K562 (cell line): ENCODE measurements at regions not wholly inside any gene's neighbourhood (a gene's known extent, or its start where the extent isn't known, plus 50 kb on each side); places are given as distances from the start of the nearest gene placed in this dataset.

ENCODE experiments used
- ATAC-seq: fragments of 200-7000 bp; cut with Tn5 transposase; 3 replicates; pipeline ENCODE4 v1.9.1; 2020; ENCODE audit warnings: moderate library complexity
- BruUV-seq: library from RNA; stranded (reverse); fragments of 400-500 nt; replicated peaks from 2 replicates; lab custom pipeline; 2021; lab: Mats Ljungman, UMichigan
- CTCF ChIA-PET: fragments of 300-600 bp; formaldehyde crosslinking; extraction: SDS; loops from one replicate; lab custom pipeline; 2021; ENCODE audit warnings: low intra/inter-chr PET ratio; lab: Yijun Ruan, JAX
- POLR2A ChIA-PET: fragments of 300-600, 350-650 bp; sonication (Branson Sonifier 250); formaldehyde crosslinking; extraction: SDS; loops from one replicate; lab custom pipeline; 2021; ENCODE audit warnings: antibody characterized with exemption, inconsistent platforms; lab: Yijun Ruan, JAX
- DNase-seq, 4 experiments: peaks; one replicate each; pipeline versions ENCODE4 v3.0.0 to v3.0.0-alpha.2; 2011 to 2018; ENCODE audit warnings: low spot score in 3 of 4, mixed read lengths in 3 of 4; ENCODE audit errors: extremely low read depth in 1 of 4
- FAIRE-seq: peaks from 2 replicates; lab custom pipeline; 2011; peaks lifted over from hg19 to GRCh38; lab: Jason Lieb, UNC
- H2AFZ ChIP-seq: 2 replicates; pipeline ENCODE4 v1.6.0; 2011; ENCODE audit warnings: low read depth, low read length, control low read depth, inconsistent platforms
- H3K27ac ChIP-seq: fragments of 200-600 bp; 3 replicates; pipeline ENCODE4 v1.8.0; 2011; ENCODE audit warnings: low read depth, mild to moderate bottlenecking, control low read depth, inconsistent platforms, low read length, moderate library complexity, mixed read lengths; ENCODE audit errors: extremely low read depth
- H3K27me3 ChIP-seq, 2 experiments: fragments of 300-600 bp in 1 of 2; 2 replicates in 1 of 2; 3 replicates in 1 of 2; pipeline versions ENCODE4 v1.6.0 to v1.8.0; 2011; ENCODE audit warnings: inconsistent platforms in 2 of 2, low read length in 2 of 2, mild to moderate bottlenecking in 1 of 2, mixed read lengths in 1 of 2, moderate library complexity in 1 of 2; ENCODE audit not compliant: control insufficient read depth in 2 of 2, insufficient read depth in 2 of 2
- H3K36me3 ChIP-seq: fragments of 300-600 bp; 3 replicates; pipeline ENCODE4 v1.8.0; 2011; ENCODE audit warnings: mild to moderate bottlenecking, low read length, inconsistent platforms; ENCODE audit not compliant: control insufficient read depth, insufficient read depth
- H3K4me1 ChIP-seq, 2 experiments: fragments of 200-600 bp in 1 of 2; replicated peaks in 1 of 2; 2 replicates in 1 of 2; 3 replicates in 1 of 2; pipeline versions ENCODE4 v1.5.1 to v1.8.0; 2011; ENCODE audit warnings: inconsistent platforms in 2 of 2, low read length in 2 of 2, mild to moderate bottlenecking in 1 of 2, mixed read lengths in 1 of 2, moderate library complexity in 1 of 2; ENCODE audit not compliant: control insufficient read depth in 2 of 2, insufficient read depth in 2 of 2
- H3K4me2 ChIP-seq: 2 replicates; pipeline ENCODE4 v1.6.1; 2011; ENCODE audit warnings: low read length, control low read depth, inconsistent platforms, mixed read lengths; ENCODE audit not compliant: insufficient read depth
- H3K4me3 ChIP-seq: fragments of 200-600 bp; sonication (generic), shearing (Covaris generic); 2 replicates; pipeline ENCODE4 v1.5.1; 2016; ENCODE audit warnings: control low read depth, inconsistent platforms
- H3K79me2 ChIP-seq: fragments of 200-600 bp; 3 replicates; pipeline ENCODE4 v1.8.0; 2011; ENCODE audit warnings: low read length, inconsistent platforms; ENCODE audit not compliant: control insufficient read depth, insufficient read depth
- H3K9ac ChIP-seq, 2 experiments: 2 replicates each; pipeline versions ENCODE4 v1.6.0 to v1.6.1; 2011; ENCODE audit warnings: low read depth in 2 of 2, low read length in 2 of 2, control low read depth in 1 of 2, inconsistent platforms in 1 of 2, mild to moderate bottlenecking in 1 of 2, mixed read lengths in 1 of 2; ENCODE audit not compliant: insufficient read depth in 1 of 2
- H3K9me1 ChIP-seq: one replicate; pipeline ENCODE4 v1.6.0; 2011; ENCODE audit warnings: inconsistent platforms, mild to moderate bottlenecking, low read length, moderate library complexity; ENCODE audit not compliant: control insufficient read depth, insufficient read depth
- H3K9me3 ChIP-seq: replicated peaks from 2 replicates; pipeline ENCODE4 v1.5.1; 2011; ENCODE audit warnings: low read depth, low read length, inconsistent platforms; ENCODE audit not compliant: control insufficient read depth, insufficient read depth
- H4K20me1 ChIP-seq: replicated peaks from 2 replicates; pipeline ENCODE4 v1.6.1; 2011; ENCODE audit warnings: low read length, inconsistent platforms, mixed read lengths; ENCODE audit not compliant: control insufficient read depth, insufficient read depth
- ARID2 ChIP-seq: fragments of 450-650 bp; IDR thresholded peaks from 2 replicates; pipeline ENCODE4 v1.6.1; 2017; ENCODE audit warnings: antibody characterized with exemption, mild to moderate bottlenecking
- ATF6 ChIP-seq: sonication (generic); formaldehyde crosslinking; IDR thresholded peaks from 2 replicates; pipeline ENCODE4 v1.4.0; 2020; ENCODE audit warnings: mild to moderate bottlenecking, missing genetic modification reagents
- C11orf30 ChIP-seq: fragments of 450-650 bp; IDR thresholded peaks from 2 replicates; pipeline ENCODE4 v1.6.1; 2016; ENCODE audit warnings: low read depth, mild to moderate bottlenecking
- CBX5 ChIP-seq: IDR thresholded peaks from 2 replicates; pipeline ENCODE4 v1.6.1; 2014; ENCODE audit warnings: low read depth, borderline replicate concordance
- EZH2 ChIP-seq: IDR thresholded peaks from 2 replicates; pipeline ENCODE4 v1.6.1; 2012; ENCODE audit warnings: low read depth, mild to moderate bottlenecking, inconsistent platforms, low read length, borderline replicate concordance
- HDAC2 ChIP-seq: fragments of 450-650 bp; IDR thresholded peaks from 2 replicates; pipeline ENCODE4 v1.6.1; 2016; ENCODE audit warnings: mild to moderate bottlenecking
- MEF2D ChIP-seq: conservative IDR thresholded peaks from 2 replicates; pipeline ENCODE4 v1.6.1; 2016; ENCODE audit warnings: low read depth, missing genetic modification characterization, missing compliant biosample characterization
- NCOA4 ChIP-seq: fragments of 450-650 bp; IDR thresholded peaks from 2 replicates; pipeline ENCODE4 v1.6.1; 2018; ENCODE audit warnings: mild to moderate bottlenecking; ENCODE audit not compliant: partially characterized antibody
- NCOR1 ChIP-seq: fragments of 450-650 bp; IDR thresholded peaks from 2 replicates; pipeline ENCODE4 v1.6.1; 2016; ENCODE audit warnings: mild to moderate bottlenecking, moderate library complexity
- RBM14 ChIP-seq: fragments of 200-400 bp; formaldehyde crosslinking; IDR thresholded peaks from 2 replicates; pipeline ENCODE4 v1.6.1; 2018; ENCODE audit warnings: low read depth, mild to moderate bottlenecking, low read length, moderate library complexity, borderline replicate concordance; ENCODE audit not compliant: insufficient read depth
- RFX5 ChIP-seq: IDR thresholded peaks from 2 replicates; pipeline ENCODE4 v1.6.1; 2011; ENCODE audit warnings: low read depth, mild to moderate bottlenecking, improper control_type of control experiment, low read length
- SMAD3 ChIP-seq: fragments of 450-650 bp; formaldehyde crosslinking; conservative IDR thresholded peaks from 2 replicates; pipeline ENCODE4 v1.4.0; 2020; ENCODE audit warnings: mild to moderate bottlenecking
- ZFP30 ChIP-seq: fragments of 250-450 bp; sonication (Bioruptor Pico); IDR thresholded peaks from 2 replicates; pipeline ENCODE4 v1.8.0; 2022; ENCODE audit warnings: moderate library complexity, mild to moderate bottlenecking, inconsistent platforms, borderline replicate concordance
- ZNF3 ChIP-seq: fragments of 250-450 bp; sonication (Bioruptor Pico); IDR thresholded peaks from 2 replicates; pipeline ENCODE4 v1.5.0; 2021; ENCODE audit warnings: mild to moderate bottlenecking, moderate library complexity
- WGBS: fragments of 100-300 bp; shearing (Covaris generic); methylation state at CpG from one replicate; pipeline ENCODE4 v1.1.6; 2016; ENCODE audit warnings: low coverage, mixed read lengths; ENCODE audit not compliant: insufficient coverage; ENCODE audit errors: missing lambda C conversion rate; 5-methylcytosine and 5-hydroxymethylcytosine counted together
- in situ Hi-C: fragments of 300-500 bp; cut with MboI; formaldehyde crosslinking; loops from 4 replicates; pipeline ENCODE4 v1.15.0; 2018; ENCODE audit warnings: inconsistent platforms, mixed read lengths
- intact Hi-C: fragments of 100-400 bp; cut with micrococcal nuclease; formaldehyde crosslinking; loops from 2 replicates; pipeline ENCODE4 v1.14.2; 2022
- TF ChIP-seq, protein P1 (sequence below), 2 experiments: fragments of 450-650 bp; formaldehyde crosslinking in 1 of 2; IDR thresholded peaks; 2 replicates each; pipeline versions ENCODE4 v1.4.0 to v1.6.1; 2014 to 2020; ENCODE audit warnings: mild to moderate bottlenecking in 2 of 2, borderline replicate concordance in 1 of 2, low read depth in 1 of 2

DNA sequence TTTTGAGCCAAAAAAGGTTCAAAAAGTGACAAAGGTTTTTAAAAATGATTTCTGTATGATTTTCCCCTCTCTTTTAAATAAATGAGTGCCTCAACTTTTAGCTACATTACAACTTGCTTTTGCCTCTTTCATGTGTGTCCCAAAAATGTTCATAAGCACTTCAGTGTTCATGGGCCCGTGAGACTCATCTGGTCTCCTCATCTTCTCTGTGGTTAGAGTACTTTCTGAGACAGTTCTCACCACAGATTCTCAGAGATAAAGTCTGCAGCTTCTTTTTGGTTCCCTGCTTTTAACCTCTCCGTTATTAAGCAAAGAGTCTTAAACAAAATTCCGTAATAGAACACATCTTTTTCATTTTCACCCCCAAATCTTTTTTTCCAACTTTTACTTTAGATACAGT is 156.9 kb downstream of the DLEU7 start:
- Histone ChIP-seq H2AFZ (no peak overlapping the region), H3K27me3 (no peaks in the 10 kb centered on the region), H3K36me3 (no peaks in the 10 kb centered on the region), H3K27ac (no peak overlapping the region), H4K20me1 (0 out of 2 replicates have a peak, but pooled peaks cover 3% of the 10 kb centered on the region), H3K79me2 (no peaks in the 10 kb centered on the region), H3K9me1 (no peaks in the 10 kb centered on the region), H3K9me3 (no peaks in the 10 kb centered on the region), H3K4me2 (no peak overlapping the region), H3K9ac (no peak overlapping the region), H3K4me3 (no peak overlapping the region), H3K4me1 (peaks cover 0 to 5% of the 10 kb centered on the region in 2 experiments; a peak in 2 of 5 replicates)
- intact Hi-C loops, result no loop called here
- BruUV-seq, result no TSS peak
- DNase-seq (no peak), FAIRE-seq (no peak), ATAC-seq (no peak)
- ChIA-PET POLR2A (no interaction called here), CTCF (no interaction called here)
- in situ Hi-C loops, result no loop called here
- WGBS, result 34% methylated on average over 3 of the region's 3 CpGs
- TF ChIP-seq RBM14, result no peak
- TF ChIP-seq SMAD3 (CRISPR knock-in tag), result no peak
- no peak for TF ChIP-seq CBX5
- TF ChIP-seq ZNF3 (CRISPR knock-in tag), result no peak
- TF ChIP-seq EZH2, result no peak
- TF ChIP-seq MEF2D (tag), result no peak
- TF ChIP-seq C11orf30, result no peak
- TF ChIP-seq RFX5, result no peak
- TF ChIP-seq ARID2, result no peak
- TF ChIP-seq NCOR1, result no peak
- no peak for TF ChIP-seq ZFP30 (CRISPR knock-in tag)
- TF ChIP-seq HDAC2, result no peak
- no peak for TF ChIP-seq NCOA4
- TF ChIP-seq, protein P1, sequence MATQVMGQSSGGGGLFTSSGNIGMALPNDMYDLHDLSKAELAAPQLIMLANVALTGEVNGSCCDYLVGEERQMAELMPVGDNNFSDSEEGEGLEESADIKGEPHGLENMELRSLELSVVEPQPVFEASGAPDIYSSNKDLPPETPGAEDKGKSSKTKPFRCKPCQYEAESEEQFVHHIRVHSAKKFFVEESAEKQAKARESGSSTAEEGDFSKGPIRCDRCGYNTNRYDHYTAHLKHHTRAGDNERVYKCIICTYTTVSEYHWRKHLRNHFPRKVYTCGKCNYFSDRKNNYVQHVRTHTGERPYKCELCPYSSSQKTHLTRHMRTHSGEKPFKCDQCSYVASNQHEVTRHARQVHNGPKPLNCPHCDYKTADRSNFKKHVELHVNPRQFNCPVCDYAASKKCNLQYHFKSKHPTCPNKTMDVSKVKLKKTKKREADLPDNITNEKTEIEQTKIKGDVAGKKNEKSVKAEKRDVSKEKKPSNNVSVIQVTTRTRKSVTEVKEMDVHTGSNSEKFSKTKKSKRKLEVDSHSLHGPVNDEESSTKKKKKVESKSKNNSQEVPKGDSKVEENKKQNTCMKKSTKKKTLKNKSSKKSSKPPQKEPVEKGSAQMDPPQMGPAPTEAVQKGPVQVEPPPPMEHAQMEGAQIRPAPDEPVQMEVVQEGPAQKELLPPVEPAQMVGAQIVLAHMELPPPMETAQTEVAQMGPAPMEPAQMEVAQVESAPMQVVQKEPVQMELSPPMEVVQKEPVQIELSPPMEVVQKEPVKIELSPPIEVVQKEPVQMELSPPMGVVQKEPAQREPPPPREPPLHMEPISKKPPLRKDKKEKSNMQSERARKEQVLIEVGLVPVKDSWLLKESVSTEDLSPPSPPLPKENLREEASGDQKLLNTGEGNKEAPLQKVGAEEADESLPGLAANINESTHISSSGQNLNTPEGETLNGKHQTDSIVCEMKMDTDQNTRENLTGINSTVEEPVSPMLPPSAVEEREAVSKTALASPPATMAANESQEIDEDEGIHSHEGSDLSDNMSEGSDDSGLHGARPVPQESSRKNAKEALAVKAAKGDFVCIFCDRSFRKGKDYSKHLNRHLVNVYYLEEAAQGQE (IDR thresholded peaks at IDR 0.05; ENCODE audit: borderline replicate concordance), result no peak
- TF ChIP-seq, protein P1 (CRISPR knock-in tag; IDR thresholded peaks at IDR 0.05; ENCODE audit: low read depth), result no peak
- TF ChIP-seq ATF6, result no peak
